B cell (primary cell): ENCODE measurements at regions not wholly inside any gene's neighbourhood (a gene's known extent, or its start where the extent isn't known, plus 50 kb on each side); places are given as distances from the start of the nearest gene placed in this dataset.

Source experiments
- ATAC-seq: fragments of 200-7000 bp; cut with Tn5 transposase; one replicate; pipeline ENCODE4 v1.10.0; 2021; ENCODE audit warnings: low read depth, mild to moderate bottlenecking, moderate number of reproducible peaks, moderate library complexity
- CTCF ChIA-PET: fragments of 350-600 bp; sonication (Branson Sonifier 250); formaldehyde crosslinking; loops from one replicate; lab custom pipeline; 2021; ENCODE audit warnings: antibody characterized with exemption, inconsistent platforms; lab: Charles Lee
- POLR2A ChIA-PET: fragments of 350-600 bp; sonication (Branson Sonifier 250); formaldehyde crosslinking; loops from one replicate; lab custom pipeline; 2021; ENCODE audit warnings: antibody characterized with exemption; lab: Charles Lee
- DNase-seq: peaks from one replicate; pipeline ENCODE4 v3.0.0; 2013
- H2AFZ ChIP-seq: 2 replicates; pipeline ENCODE4 v1.6.1; 2012; ENCODE audit warnings: mild to moderate bottlenecking, low read depth, low read length; ENCODE audit not compliant: insufficient read depth, poor library complexity, severe bottlenecking
- H3K27ac ChIP-seq, 2 donors: 1 replicate in 1 of 2; 2 replicates in 1 of 2; pipeline ENCODE4 v1.5.1; 2012 to 2013; ENCODE audit warnings: low read length in 2 of 2, mild to moderate bottlenecking in 2 of 2, moderate library complexity in 1 of 2
- H3K27me3 ChIP-seq, 4 experiments: fragments of 200-600 bp in 1 of 4; sonication (generic) in 1 of 4; replicated peaks in 1 of 4; 1 replicate in 2 of 4; 2 replicates in 2 of 4; pipeline versions ENCODE4 v1.6.1 to v1.7.0; 2013 to 2016; ENCODE audit warnings: low read length in 3 of 4, mild to moderate bottlenecking in 2 of 4, mixed read lengths in 1 of 4, moderate library complexity in 1 of 4; ENCODE audit not compliant: insufficient read depth in 4 of 4, control insufficient read depth in 3 of 4; ENCODE audit errors: control extremely low read depth in 1 of 4
- H3K36me3 ChIP-seq, 2 experiments: replicated peaks in 1 of 2; 1 replicate in 1 of 2; 2 replicates in 1 of 2; pipeline versions ENCODE4 v1.6.1 to v1.7.1; 2013; ENCODE audit warnings: low read length in 1 of 2; ENCODE audit not compliant: insufficient read depth in 2 of 2, control insufficient read depth in 1 of 2; ENCODE audit errors: control extremely low read depth in 1 of 2, extremely low read depth in 1 of 2
- H3K4me1 ChIP-seq, 2 donors: fragments of 200-600 bp in 1 of 2; sonication (generic) in 1 of 2; 1 replicate in 1 of 2; 2 replicates in 1 of 2; pipeline versions ENCODE4 v1.5.1 to v1.6.1; 2013 to 2017; ENCODE audit warnings: low read length in 2 of 2; ENCODE audit not compliant: control insufficient read depth in 2 of 2, insufficient read depth in 2 of 2
- H3K4me2 ChIP-seq: replicated peaks from 2 replicates; pipeline ENCODE3; 2012; ENCODE audit warnings: mild to moderate bottlenecking, low read depth, low read length; ENCODE audit not compliant: poor library complexity, severe bottlenecking
- H3K4me3 ChIP-seq, 5 experiments: fragments of 200-600 bp in 1 of 5; sonication (generic) in 1 of 5; 1 replicate in 3 of 5; 2 replicates in 2 of 5; pipeline versions ENCODE4 v1.5.1 to v1.7.0; 2011 to 2016; ENCODE audit warnings: low read length in 4 of 5, mild to moderate bottlenecking in 4 of 5, low read depth in 2 of 5, control low read depth in 1 of 5, moderate library complexity in 1 of 5; ENCODE audit not compliant: insufficient read depth in 1 of 5; ENCODE audit errors: control extremely low read depth in 1 of 5, extremely low read depth in 1 of 5
- H3K79me2 ChIP-seq: fragments of 200-600 bp; sonication (generic); one replicate; pipeline ENCODE4 v1.6.0; 2016; ENCODE audit warnings: low read length; ENCODE audit not compliant: control insufficient read depth, insufficient read depth
- H3K9ac ChIP-seq: fragments of 200-600 bp; sonication (generic); 2 replicates; pipeline ENCODE4 v1.6.1; 2017; ENCODE audit warnings: mild to moderate bottlenecking, low read length, moderate library complexity
- H3K9me3 ChIP-seq, 3 donors: one replicate each; pipeline versions ENCODE4 v1.6.1 to v1.7.1; 2013; ENCODE audit warnings: low read length in 2 of 3; ENCODE audit not compliant: control insufficient read depth in 2 of 3, insufficient read depth in 1 of 3; ENCODE audit errors: control extremely low read depth in 1 of 3
- H4K20me1 ChIP-seq: 2 replicates; pipeline ENCODE4 v1.6.0; 2012; ENCODE audit warnings: mild to moderate bottlenecking, low read length; ENCODE audit not compliant: insufficient read depth, control insufficient read depth, poor library complexity, severe bottlenecking
- H3K27ac Mint-ChIP-seq: one replicate; pipeline ENCODE4 v1.8.0; 2021; ENCODE audit warnings: mixed read lengths
- H3K27me3 Mint-ChIP-seq: one replicate; pipeline ENCODE4 v1.8.0; 2021; ENCODE audit warnings: mixed read lengths
- H3K4me1 Mint-ChIP-seq: one replicate; pipeline ENCODE4 v1.8.0; 2021; ENCODE audit warnings: mixed read lengths
- H3K4me3 Mint-ChIP-seq: one replicate; pipeline ENCODE4 v1.8.0; 2021; ENCODE audit warnings: mixed read lengths
- H3K9me3 Mint-ChIP-seq: one replicate; pipeline ENCODE4 v1.8.0; 2022; ENCODE audit warnings: mixed read lengths; ENCODE audit not compliant: insufficient read depth
- CTCF ChIP-seq: fragments of 200-600 bp; IDR thresholded peaks from one replicate; pipeline ENCODE4 v1.8.0; 2022; ENCODE audit warnings: antibody characterized with exemption, mild to moderate bottlenecking
- EZH2 ChIP-seq: IDR thresholded peaks from 2 replicates; pipeline ENCODE4 v1.6.1; 2012; ENCODE audit warnings: borderline replicate concordance, low read depth, mild to moderate bottlenecking, moderate library complexity, low read length; ENCODE audit not compliant: insufficient read depth, poor library complexity, severe bottlenecking
- WGBS: methylation state at CpG from one replicate; pipeline ENCODE4 v1.1.5; 2013; ENCODE audit warnings: missing lambda C conversion rate; ENCODE audit not compliant: insufficient coverage; 5-methylcytosine and 5-hydroxymethylcytosine counted together
- intact Hi-C: fragments of 100-400 bp; cut with micrococcal nuclease; formaldehyde crosslinking; loops from one replicate; pipeline ENCODE4 v1.10.0; 2022

- H3K4me1 Mint-ChIP-seq: no peaks in the 10 kb centered on the region
- ATAC-seq (no peak), DNase-seq (no peak)
- Histone ChIP-seq H3K4me3 (no peak overlapping the region), H3K27ac (no peak overlapping the region), H3K4me2 (no peak overlapping the region), H3K4me1 (no peaks in the 10 kb centered on the region), H2AFZ (no peak overlapping the region), H4K20me1 (no peaks in the 10 kb centered on the region), H3K9ac (no peak overlapping the region), H3K9me3 (no peaks in the 10 kb centered on the region), H3K27me3 (no peaks in the 10 kb centered on the region), H3K79me2 (no peaks in the 10 kb centered on the region), H3K36me3 (no peaks in the 10 kb centered on the region)
- no peak overlapping the region for H3K4me3 Mint-ChIP-seq
- no peaks in the 10 kb centered on the region for H3K27me3 Mint-ChIP-seq
- no peaks in the 10 kb centered on the region for H3K9me3 Mint-ChIP-seq
- POLR2A ChIA-PET: no interaction called here
- TF ChIP-seq EZH2 (no peak), CTCF (no peak)
- no CpG with 5 or more reads among the region's 1 CpG for WGBS
- CTCF ChIA-PET: no interaction called here
- no peak overlapping the region for H3K27ac Mint-ChIP-seq
- intact Hi-C loops: no loop called here
Measured at GRCh38 chr11:39361557-39361956, 2097.9 kb downstream of the LRRC4C start.

- no peaks in the 10 kb centered on the region for H3K9me3 Mint-ChIP-seq
- Histone ChIP-seq H3K79me2 (no peaks in the 10 kb centered on the region), H3K4me1 (no peaks in the 10 kb centered on the region), H3K27me3 (no peaks in the 10 kb centered on the region), H3K9ac (no peak overlapping the region), H3K9me3 (peaks cover 0 to 15% (median 0%) of the 10 kb centered on the region in 3 donors), H3K4me3 (no peak overlapping the region), H2AFZ (no peak overlapping the region), H3K36me3 (no peaks in the 10 kb centered on the region), H3K27ac (no peak overlapping the region), H3K4me2 (no peak overlapping the region), H4K20me1 (no peaks in the 10 kb centered on the region)
- H3K27ac Mint-ChIP-seq: no peak overlapping the region
- ChIA-PET POLR2A (no interaction called here), CTCF (no interaction called here)
- no peak overlapping the region for H3K4me3 Mint-ChIP-seq
- no peaks in the 10 kb centered on the region for H3K4me1 Mint-ChIP-seq
- intact Hi-C loops: no loop called here
- 78% methylated on average over 4 of the region's 5 CpGs for WGBS
- no peak for TF ChIP-seq EZH2
- TF ChIP-seq CTCF: no peak
- no peak for DNase-seq
- H3K27me3 Mint-ChIP-seq: no peaks in the 10 kb centered on the region
- no peak for ATAC-seq
Measured at GRCh38 chr11:39345834-39346442, 2113.5 kb downstream of the LRRC4C start.
